RWPE1 (cell line): ENCODE measurements at regions not wholly inside any gene's neighbourhood (a gene's known extent, or its start where the extent isn't known, plus 50 kb on each side); places are given as distances from the start of the nearest gene placed in this dataset.

Experiments
- CTCF ChIA-PET: fragments of 350-600 bp; sonication (Branson Sonifier 250); formaldehyde crosslinking; extraction: SDS; loops from one replicate; lab custom pipeline; 2021; lab: Yijun Ruan, JAX
- POLR2A ChIA-PET: fragments of 400-600 bp; formaldehyde crosslinking; extraction: SDS; loops from one replicate; lab custom pipeline; 2020; ENCODE audit warnings: antibody characterized with exemption; ENCODE audit not compliant: low non-redundant PET; lab: Yijun Ruan, JAX
- DNase-seq: peaks from one replicate; pipeline ENCODE4 v3.0.0; 2012; ENCODE audit warnings: low spot score
- H3K27ac ChIP-seq: fragments of 450-650 bp; 2 replicates; pipeline ENCODE4 v1.5.1; 2017
- CTCF ChIP-seq: fragments of 450-650 bp; conservative IDR thresholded peaks from 2 replicates; pipeline ENCODE4 v1.5.1; 2017; ENCODE audit warnings: low read depth, mild to moderate bottlenecking

GRCh38 chr14:26856876-26857518 is 259.2 kb upstream of the NOVA1 start:
- CTCF ChIA-PET = no interaction called here
- H3K27ac ChIP-seq = no peak overlapping the region

GRCh38 chr14:26859483-26859882 is 261.6 kb upstream of the NOVA1 start:
- POLR2A ChIA-PET = no interaction called here
- CTCF ChIA-PET = no interaction called here
- DNase-seq = no peak
- no peak for TF ChIP-seq CTCF
- H3K27ac ChIP-seq = no peak overlapping the region

More at GRCh38 chr14:26856876-26857518, 259.2 kb upstream of the NOVA1 start:
- no peak for DNase-seq
- no peak for TF ChIP-seq CTCF
- POLR2A ChIA-PET = no interaction called here

GRCh38 chr14:26860111-26860510 is 262.3 kb upstream of the NOVA1 start:
- no peak overlapping the region for H3K27ac ChIP-seq
- ChIA-PET POLR2A (no interaction called here), CTCF (no interaction called here)
- DNase-seq = no peak
- no peak for TF ChIP-seq CTCF

- no peak overlapping the region for H3K27ac ChIP-seq
- no peak for TF ChIP-seq CTCF
- ChIA-PET POLR2A (no interaction called here), CTCF (interaction anchor here (0.6 to 1.4 kb wide), 2 partner anchors 49 to 956 kb away, joined by 3 to 4 read pairs; no protein-coding TSS in a partner anchor)
- peak; percentile 28 for DNase-seq
Observed at GRCh38 chr14:26863736-26864135, 265.9 kb upstream of the NOVA1 start.

- POLR2A ChIA-PET = no interaction called here
- H3K27ac ChIP-seq = no peak overlapping the region
- CTCF ChIA-PET = no interaction called here
- TF ChIP-seq CTCF = no peak
- DNase-seq = no peak
Observed at GRCh38 chr14:26866721-26867120, 268.9 kb upstream of the NOVA1 start.

GRCh38 chr14:26867171-26867757 is 269.4 kb upstream of the NOVA1 start:
- no peak for TF ChIP-seq CTCF
- no peak for DNase-seq
- no peak overlapping the region for H3K27ac ChIP-seq
- ChIA-PET CTCF (no interaction called here), POLR2A (no interaction called here)
